ENCODE measurements at regions not wholly inside any gene's neighbourhood (a gene's known extent, or its start where the extent isn't known, plus 50 kb on each side); places are given as distances from the start of the nearest gene placed in this dataset.
"Not testable (repeated sequence)": the region's sequence is repeated elsewhere in the genome, so short reads cannot be mapped to it uniquely, and the experiment has no call there.

GRCh38 chr20:48371211-48371610 is 456.6 kb downstream of the PREX1 start:
- no peak overlapping the region for H3K9ac ChIP-seq (ENCODE audit: low read length)
- peaks cover 27% of the 10 kb centered on the region for H3K36me3 ChIP-seq (replicated peaks; ENCODE audit: low read depth, low read length)
- H2AFZ ChIP-seq (ENCODE audit: low read depth, low read length) = no peak overlapping the region
- peaks cover 8% of the 10 kb centered on the region for H3K4me1 ChIP-seq (ENCODE audit: low read length)
- no peaks in the 10 kb centered on the region for H3K27me3 ChIP-seq (ENCODE audit: low read depth, low read length)
- TF ChIP-seq CTCF (IDR thresholded peaks at IDR 0.05; ENCODE audit: low read depth, low read length) (no peak), EZH2phosphoT487 (IDR thresholded peaks at IDR 0.05; ENCODE audit: low read depth) (no peak)
- H3K4me3 ChIP-seq (ENCODE audit: low read length) = no peak overlapping the region
- no peaks in the 10 kb centered on the region for H4K20me1 ChIP-seq (ENCODE audit: insufficient read depth, low read length)
- H3K27ac ChIP-seq (ENCODE audit: low read length) = no peak overlapping the region
- no peak overlapping the region for H3K4me2 ChIP-seq (ENCODE audit: low read length)
- H3K9me3 ChIP-seq (ENCODE audit: insufficient read depth, low read length) = peaks cover 12% of the 10 kb centered on the region
- no peaks in the 10 kb centered on the region for H3K79me2 ChIP-seq (ENCODE audit: low read length)

GRCh38 chr20:48368580-48369021 is 459.2 kb downstream of the PREX1 start:
- Histone ChIP-seq H3K9me3 (ENCODE audit: insufficient read depth, low read length) (peaks cover 29% of the 10 kb centered on the region), H3K36me3 (replicated peaks; ENCODE audit: low read depth, low read length) (peaks cover 53% of the 10 kb centered on the region), H3K4me1 (ENCODE audit: low read length) (peaks cover 23% of the 10 kb centered on the region)
- not testable (repeated sequence) for H3K27ac ChIP-seq (ENCODE audit: low read length); H4K20me1 ChIP-seq (ENCODE audit: insufficient read depth, low read length); H3K4me3 ChIP-seq (ENCODE audit: low read length); H3K79me2 ChIP-seq (ENCODE audit: low read length); H3K4me2 ChIP-seq (ENCODE audit: low read length); H3K27me3 ChIP-seq (ENCODE audit: low read depth, low read length); H2AFZ ChIP-seq (ENCODE audit: low read depth, low read length); H3K9ac ChIP-seq (ENCODE audit: low read length)

DNA sequence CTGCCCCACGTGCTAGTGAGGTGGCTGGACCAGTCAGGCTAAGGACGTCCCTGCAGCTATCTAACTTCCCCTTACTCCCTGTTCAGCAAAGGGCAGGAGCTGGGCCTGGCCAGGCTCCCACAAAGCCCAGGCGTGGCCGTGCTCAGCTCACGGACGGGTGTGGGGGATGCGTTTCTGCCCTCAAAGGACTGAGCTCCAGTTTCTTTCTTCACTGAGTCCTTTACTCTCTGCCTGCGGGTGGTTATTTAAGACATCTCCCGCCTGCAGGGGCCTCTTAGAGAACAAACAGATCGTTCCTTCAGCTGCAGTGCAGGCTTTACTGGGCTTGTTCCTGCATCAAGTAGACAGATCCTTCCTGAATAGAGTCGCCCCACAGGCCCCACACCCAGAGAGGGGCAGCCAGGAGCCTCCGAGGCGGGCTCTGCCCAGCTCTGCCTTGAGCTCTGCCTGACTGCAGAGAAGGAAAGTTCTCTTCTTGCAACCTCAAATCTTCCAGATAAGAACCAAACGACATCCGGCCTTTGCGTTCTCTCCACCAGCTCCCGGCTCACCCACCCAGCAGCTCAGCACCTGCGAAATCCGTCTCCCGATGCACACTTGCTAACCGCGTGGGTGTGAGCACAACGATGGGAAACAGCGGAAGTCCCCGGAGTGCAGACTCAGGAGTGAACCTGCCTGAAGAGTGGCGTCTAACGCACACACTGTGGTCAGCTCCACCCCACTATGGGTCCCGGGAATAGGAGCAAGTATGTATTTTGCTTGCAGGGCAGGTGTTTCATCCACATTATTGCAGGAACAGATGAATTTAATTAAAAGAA is 460.0 kb downstream of the PREX1 start:
- H3K4me2 ChIP-seq (ENCODE audit: low read length) = not testable (repeated sequence)
- peaks cover 61% of the 10 kb centered on the region for H3K36me3 ChIP-seq (replicated peaks; ENCODE audit: low read depth, low read length)

DNA sequence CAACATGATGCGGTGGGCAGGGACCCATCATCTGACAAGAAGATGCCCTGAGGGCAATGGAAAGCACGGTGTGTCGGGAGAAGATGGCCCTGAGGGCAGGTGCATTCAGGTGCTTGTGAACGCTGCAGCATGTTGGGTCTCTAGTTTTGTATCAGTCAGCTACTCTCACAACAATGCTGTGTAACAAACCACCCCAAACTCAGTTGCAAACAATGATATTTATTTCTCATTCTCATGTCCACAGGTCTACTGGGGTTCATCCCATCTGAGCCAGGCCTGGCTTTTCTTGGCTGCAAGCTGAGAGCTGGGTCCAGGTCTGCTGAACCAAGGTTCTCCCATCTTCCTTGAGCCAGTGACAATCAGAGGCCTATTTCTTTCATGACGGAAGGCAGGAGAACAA is 461.6 kb downstream of the PREX1 start:
- H3K4me3 ChIP-seq (ENCODE audit: low read length) = no peak overlapping the region
- no peaks in the 10 kb centered on the region for H3K27me3 ChIP-seq (ENCODE audit: low read depth, low read length)
- H3K4me2 ChIP-seq (ENCODE audit: low read length) = no peak overlapping the region
- peaks cover 77% of the 10 kb centered on the region for H3K36me3 ChIP-seq (replicated peaks; ENCODE audit: low read depth, low read length)
- no peak overlapping the region for H3K27ac ChIP-seq (ENCODE audit: low read length)
- H3K79me2 ChIP-seq (ENCODE audit: low read length) = peaks cover 21% of the 10 kb centered on the region
- H4K20me1 ChIP-seq (ENCODE audit: insufficient read depth, low read length) = no peaks in the 10 kb centered on the region
- H3K9me3 ChIP-seq (ENCODE audit: insufficient read depth, low read length) = peaks cover 29% of the 10 kb centered on the region
- no peak overlapping the region for H3K9ac ChIP-seq (ENCODE audit: low read length)
- no peak overlapping the region for H2AFZ ChIP-seq (ENCODE audit: low read depth, low read length)
- peaks cover 37% of the 10 kb centered on the region for H3K4me1 ChIP-seq (ENCODE audit: low read length)
- TF ChIP-seq CTCF (IDR thresholded peaks at IDR 0.05; ENCODE audit: low read depth, low read length) = no peak
- no peak for TF ChIP-seq EZH2phosphoT487 (IDR thresholded peaks at IDR 0.05; ENCODE audit: low read depth)

More for the DNA sequence above, 460.0 kb downstream of the PREX1 start:
- peaks cover 26% of the 10 kb centered on the region for H3K4me1 ChIP-seq (ENCODE audit: low read length)
- H3K9ac ChIP-seq (ENCODE audit: low read length); H3K79me2 ChIP-seq (ENCODE audit: low read length); H4K20me1 ChIP-seq (ENCODE audit: insufficient read depth, low read length); H3K27ac ChIP-seq (ENCODE audit: low read length); H3K4me3 ChIP-seq (ENCODE audit: low read length); H2AFZ ChIP-seq (ENCODE audit: low read depth, low read length); H3K27me3 ChIP-seq (ENCODE audit: low read depth, low read length): not testable (repeated sequence)
- H3K9me3 ChIP-seq (ENCODE audit: insufficient read depth, low read length) = peaks cover 29% of the 10 kb centered on the region

DNA sequence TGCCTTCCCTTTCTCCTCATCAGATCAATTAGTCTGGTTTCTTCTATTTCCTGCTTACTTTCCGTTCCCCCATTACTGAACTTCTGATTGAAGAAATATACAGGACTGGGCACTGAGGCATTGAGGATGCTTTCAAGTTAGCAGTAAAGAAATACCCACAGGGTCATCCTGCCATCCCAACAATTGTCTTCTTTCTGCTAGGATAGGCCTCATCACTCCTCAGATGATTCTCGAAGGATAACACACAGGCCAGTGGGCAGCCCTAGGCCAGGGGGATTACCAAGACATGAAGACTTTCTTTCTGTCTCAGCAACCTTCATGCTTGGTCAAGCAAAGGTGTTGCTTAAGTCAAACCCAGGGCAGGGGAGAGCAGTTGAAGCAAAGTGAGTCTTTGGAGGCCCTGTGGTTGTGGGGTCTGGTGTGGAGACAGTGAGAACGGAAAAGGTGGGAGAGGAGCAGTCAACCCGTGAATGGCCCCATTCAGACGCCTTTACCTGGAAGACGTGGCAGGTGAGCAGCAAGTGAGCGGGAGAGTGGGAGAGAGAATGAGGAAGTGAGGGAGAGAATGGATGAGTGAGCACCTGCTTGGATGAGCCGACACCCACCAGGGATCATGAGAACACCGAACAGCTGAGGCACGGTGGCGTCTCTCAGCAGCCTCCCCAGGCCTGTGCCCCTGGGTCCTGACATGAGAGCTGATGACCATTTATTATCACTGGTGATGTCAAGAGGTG is 462.9 kb downstream of the PREX1 start:
- peaks cover 66% of the 10 kb centered on the region for H3K36me3 ChIP-seq (replicated peaks; ENCODE audit: low read depth, low read length)
- TF ChIP-seq EZH2phosphoT487 (IDR thresholded peaks at IDR 0.05; ENCODE audit: low read depth) (no peak), CTCF (IDR thresholded peaks at IDR 0.05; ENCODE audit: low read depth, low read length) (no peak)
- peak overlapping the region; percentile 26 for H3K27ac ChIP-seq (ENCODE audit: low read length)
- H3K9me3 ChIP-seq (ENCODE audit: insufficient read depth, low read length) = peaks cover 25% of the 10 kb centered on the region
- H3K4me3 ChIP-seq (ENCODE audit: low read length) = no peak overlapping the region
- peaks cover 21% of the 10 kb centered on the region for H3K79me2 ChIP-seq (ENCODE audit: low read length)
- H2AFZ ChIP-seq (ENCODE audit: low read depth, low read length) = no peak overlapping the region
- no peak overlapping the region; the same call in 1 of the 2 replicates for H3K4me2 ChIP-seq (ENCODE audit: low read length)
- peaks cover 43% of the 10 kb centered on the region for H3K4me1 ChIP-seq (ENCODE audit: low read length)
- no peaks in the 10 kb centered on the region for H4K20me1 ChIP-seq (ENCODE audit: insufficient read depth, low read length)
- H3K27me3 ChIP-seq (ENCODE audit: low read depth, low read length) = no peaks in the 10 kb centered on the region
- no peak overlapping the region for H3K9ac ChIP-seq (ENCODE audit: low read length)
